Activated T-cell treated with anti-CD3 and anti-CD28 coated beads for 4 hours (primary cell): ENCODE measurements at regions not wholly inside any gene's neighbourhood (a gene's known extent, or its start where the extent isn't known, plus 50 kb on each side); places are given as distances from the start of the nearest gene placed in this dataset.
"Not testable (repeated sequence)": the region's sequence is repeated elsewhere in the genome, so short reads cannot be mapped to it uniquely, and the experiment has no call there.

Experiments
- DNase-seq: peaks from one replicate; pipeline ENCODE4 v3.0.0-alpha.2; 2020

- no peak for DNase-seq
These were observed 478.1 kb upstream of the MAP2 start for GRCh38 chr2:208945719-208946256.

- no peak for DNase-seq
These were observed 475.8 kb upstream of the MAP2 start for GRCh38 chr2:208948073-208948472.

GRCh38 chr2:208970070-208970469, 453.8 kb upstream of the MAP2 start:
- no peak for DNase-seq

DNA sequence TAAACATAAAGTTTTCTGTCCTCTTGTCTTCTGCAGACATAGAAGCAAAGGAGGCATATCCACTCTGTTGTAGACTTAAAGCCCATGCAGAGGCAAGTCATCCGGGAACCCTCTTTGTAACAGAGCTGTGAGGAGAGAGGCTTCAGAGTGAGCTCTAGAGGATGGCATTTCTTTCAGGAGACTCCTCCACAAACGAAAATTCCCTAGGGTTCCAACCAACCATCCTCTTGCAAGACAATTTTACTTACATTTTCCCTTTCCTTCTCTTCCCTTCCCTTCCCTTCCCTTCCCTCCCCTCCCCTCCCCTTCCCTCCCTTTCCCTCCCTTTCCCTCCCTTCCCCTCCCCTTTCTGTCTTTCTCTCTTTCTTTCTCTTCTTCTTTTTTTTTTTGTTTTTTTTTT, 446.3 kb upstream of the MAP2 start:
- no peak for DNase-seq

DNA sequence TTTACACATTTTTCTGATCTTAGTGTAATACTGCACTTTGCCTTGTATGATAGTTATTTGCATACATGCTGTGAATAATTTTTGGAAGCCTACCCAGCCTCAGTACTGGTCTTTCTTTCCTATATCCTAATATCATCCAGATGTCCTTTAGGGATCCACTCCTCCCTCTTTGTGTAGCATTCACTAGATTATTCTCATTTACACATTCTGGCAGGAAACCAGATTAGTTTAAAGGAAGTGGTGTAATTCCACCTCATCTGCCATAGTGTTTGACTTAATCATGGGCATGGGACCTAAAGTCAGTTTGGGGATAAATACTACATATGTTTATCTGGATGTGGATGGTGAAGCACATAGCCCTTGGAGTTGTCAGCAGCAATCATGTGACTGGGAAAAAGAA, 444.9 kb upstream of the MAP2 start:
- no peak for DNase-seq

GRCh38 chr2:208980321-208980720, 443.5 kb upstream of the MAP2 start:
- DNase-seq, result no peak

GRCh38 chr2:208982831-208983230, 441.0 kb upstream of the MAP2 start:
- no peak for DNase-seq

DNA sequence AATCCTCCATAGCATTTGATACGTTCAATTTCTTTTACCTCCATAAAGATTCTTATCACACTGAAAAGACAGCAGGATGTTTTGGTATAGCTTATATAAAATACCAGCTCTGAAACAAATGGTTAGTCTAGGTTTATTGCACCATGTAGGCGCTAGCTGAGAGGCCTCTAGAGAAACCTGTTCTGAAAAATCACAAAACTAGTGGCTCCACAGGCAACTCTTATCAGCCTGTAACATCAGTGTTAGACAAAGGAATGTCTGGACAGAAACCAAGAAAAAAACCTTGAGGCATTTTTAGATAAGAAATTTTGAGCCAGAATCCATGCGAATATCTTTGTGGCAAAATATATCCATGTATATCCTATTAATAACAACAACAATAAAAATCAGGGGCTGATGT, 440.4 kb upstream of the MAP2 start:
- no peak for DNase-seq

GRCh38 chr2:208984376-208985090, 439.3 kb upstream of the MAP2 start:
- DNase-seq, result no peak

- no peak for DNase-seq
These were observed 438.2 kb upstream of the MAP2 start for GRCh38 chr2:208985644-208986043.

DNA sequence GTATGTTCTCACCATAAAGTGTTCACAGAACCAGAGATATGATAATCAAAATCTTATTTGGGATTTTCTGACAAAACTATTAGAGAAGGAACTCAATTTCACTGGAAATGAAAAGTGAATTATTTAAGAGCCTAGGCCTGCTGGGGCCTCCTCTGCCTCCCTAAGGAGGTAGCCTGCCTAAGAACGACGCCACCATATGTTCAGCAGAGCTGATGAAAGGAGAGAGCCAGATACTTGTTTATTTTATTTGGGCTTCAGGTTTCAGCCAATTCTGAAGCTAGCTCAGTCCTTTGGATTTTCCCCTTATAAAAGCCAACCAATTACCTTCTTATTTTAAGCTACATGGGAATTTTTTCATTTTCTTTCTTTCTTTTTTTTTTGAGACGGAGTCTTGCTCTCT, 433.1 kb upstream of the MAP2 start:
- DNase-seq, result no peak

DNA sequence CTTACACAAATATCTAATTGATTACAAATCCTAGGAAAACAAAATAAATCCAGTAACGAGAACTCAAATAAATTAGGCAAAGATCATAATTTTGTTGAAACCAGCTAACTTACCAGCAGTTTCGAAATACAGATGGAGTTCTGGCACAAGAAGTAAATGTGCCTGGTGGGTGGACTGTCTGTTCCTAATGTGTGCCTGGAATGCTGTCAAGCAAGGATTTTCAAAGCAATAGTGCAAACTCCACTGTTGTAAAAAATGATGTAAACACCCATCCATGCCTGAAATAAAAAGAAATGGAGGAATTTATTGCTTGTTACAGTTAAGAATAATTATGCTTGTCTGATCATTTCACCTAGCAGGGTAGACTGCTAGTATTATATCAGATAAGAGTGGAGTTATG, 423.9 kb upstream of the MAP2 start:
- DNase-seq, result no peak

DNA sequence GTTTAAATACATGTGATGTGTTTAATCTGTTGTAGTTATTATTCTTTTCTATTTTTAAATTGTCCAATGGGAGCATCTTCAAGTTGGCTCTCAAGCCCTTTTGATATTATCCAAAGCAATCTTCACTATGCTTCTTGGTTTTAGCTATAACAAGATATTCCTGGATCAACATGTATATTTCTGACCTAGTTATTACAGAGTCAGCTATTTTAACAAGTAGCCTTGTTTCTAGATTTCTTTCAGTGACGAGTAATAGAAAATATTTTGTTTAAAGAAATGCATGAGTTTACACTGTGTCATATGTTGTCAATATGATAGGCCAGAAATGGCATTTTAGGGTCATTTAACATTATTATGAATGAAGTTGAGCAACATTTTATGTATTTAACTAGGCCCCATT, 421.8 kb upstream of the MAP2 start:
- DNase-seq, result no peak

DNA sequence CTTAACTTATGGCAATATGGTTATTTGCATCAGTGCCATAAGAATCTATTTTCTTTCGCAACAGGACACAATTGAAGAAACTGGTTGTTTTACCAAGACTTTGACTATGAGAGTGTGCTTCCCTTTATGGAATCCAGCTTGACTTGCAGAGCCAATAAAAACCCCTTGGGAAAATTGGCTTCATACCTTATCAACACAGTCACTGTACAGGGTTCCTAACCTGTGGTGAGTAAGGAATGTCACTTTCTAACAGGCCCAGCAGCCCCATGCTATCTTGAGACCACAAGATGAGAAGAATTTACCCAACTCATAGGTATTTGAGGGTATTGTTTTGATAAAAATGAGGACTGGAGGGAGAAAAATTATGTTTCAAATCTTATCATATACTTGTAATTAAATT, 418.5 kb upstream of the MAP2 start:
- DNase-seq, result no peak

GRCh38 chr2:209008636-209009287, 415.1 kb upstream of the MAP2 start:
- DNase-seq, result no peak

- DNase-seq, result not testable (repeated sequence)
These were observed 405.2 kb upstream of the MAP2 start for GRCh38 chr2:209018633-209019032.

DNA sequence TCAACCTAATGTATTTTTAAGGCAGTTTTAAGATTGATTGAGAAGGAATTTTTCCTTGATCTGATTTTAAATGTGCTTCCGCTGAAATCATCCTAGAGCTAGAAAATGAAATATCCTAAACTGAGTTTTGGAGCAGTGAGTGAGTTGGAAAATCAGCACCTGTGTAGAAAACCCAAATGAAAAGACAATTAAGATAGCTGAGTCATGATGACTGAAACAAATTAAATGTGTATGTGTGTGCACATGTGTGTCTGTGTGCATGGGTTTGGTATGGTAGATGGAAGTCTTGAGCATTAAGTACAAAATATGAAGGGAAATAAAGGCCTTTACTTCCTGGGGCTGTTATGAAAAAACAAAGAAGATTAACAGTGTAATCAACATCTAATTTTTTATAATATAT, 394.6 kb upstream of the MAP2 start:
- no peak for DNase-seq

GRCh38 chr2:209044307-209044706, 379.5 kb upstream of the MAP2 start:
- no peak for DNase-seq

DNA sequence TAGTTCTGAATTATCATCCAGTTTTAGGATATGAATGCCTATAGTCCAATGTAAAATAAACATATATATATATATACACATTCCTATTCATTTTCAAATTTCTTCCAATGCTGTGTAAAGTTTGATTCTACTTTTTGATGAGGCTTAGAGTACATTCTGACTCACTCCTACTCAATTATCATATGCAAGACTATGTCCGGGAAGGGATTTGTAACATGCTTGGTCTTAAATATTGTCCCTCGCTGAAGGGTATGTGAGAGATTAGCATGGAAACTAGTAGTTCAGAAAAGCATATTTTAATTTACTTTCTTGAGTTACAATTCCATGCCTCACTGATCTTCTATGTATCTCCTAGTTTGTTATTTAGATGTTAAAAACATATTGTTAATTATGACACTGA, 377.7 kb upstream of the MAP2 start:
- DNase-seq, result no peak

DNA sequence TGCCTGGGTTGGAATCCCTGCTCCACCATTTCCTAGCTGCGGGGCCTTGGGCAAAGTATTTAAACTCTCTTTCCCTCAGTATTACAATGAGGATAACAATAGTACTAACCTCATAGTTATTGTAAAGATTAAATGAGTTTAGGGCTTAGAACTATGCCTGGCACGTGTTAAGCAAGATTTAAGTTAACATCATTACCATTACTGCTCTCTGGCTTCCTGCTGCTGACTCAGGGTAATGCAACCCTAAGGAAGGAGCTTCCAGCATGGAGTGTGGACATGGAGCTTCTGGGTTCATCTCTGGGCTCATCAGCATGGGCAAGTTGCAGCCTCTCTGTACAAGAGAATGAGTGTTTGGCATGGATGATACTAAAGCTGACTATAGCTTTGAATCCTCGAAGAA, 374.2 kb upstream of the MAP2 start:
- DNase-seq, result no peak

DNA sequence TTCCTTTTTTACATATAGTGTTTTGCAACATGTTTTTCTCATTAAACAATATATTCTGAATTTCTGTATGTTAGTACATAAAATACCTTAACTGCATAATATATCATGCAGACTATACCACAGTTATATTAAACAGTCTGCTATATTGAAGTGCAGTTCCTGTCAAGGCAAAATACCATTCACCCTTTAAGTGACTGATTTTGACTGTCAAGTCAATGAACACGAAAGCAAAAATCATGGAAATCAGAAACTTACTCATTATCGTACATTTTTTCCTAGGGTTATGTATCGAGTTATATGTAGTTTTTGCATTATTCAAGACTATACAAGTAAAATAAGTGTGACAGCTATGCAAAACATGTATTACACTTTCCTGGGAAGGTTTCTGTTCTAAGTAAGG, 361.6 kb upstream of the MAP2 start:
- DNase-seq, result no peak

GRCh38 chr2:209070262-209070661, 353.6 kb upstream of the MAP2 start:
- DNase-seq, result no peak

- DNase-seq, result no peak
These were observed 350.7 kb upstream of the MAP2 start for GRCh38 chr2:209073151-209073550.

- no peak for DNase-seq
These were observed 349.1 kb upstream of the MAP2 start for GRCh38 chr2:209074711-209075110.

DNA sequence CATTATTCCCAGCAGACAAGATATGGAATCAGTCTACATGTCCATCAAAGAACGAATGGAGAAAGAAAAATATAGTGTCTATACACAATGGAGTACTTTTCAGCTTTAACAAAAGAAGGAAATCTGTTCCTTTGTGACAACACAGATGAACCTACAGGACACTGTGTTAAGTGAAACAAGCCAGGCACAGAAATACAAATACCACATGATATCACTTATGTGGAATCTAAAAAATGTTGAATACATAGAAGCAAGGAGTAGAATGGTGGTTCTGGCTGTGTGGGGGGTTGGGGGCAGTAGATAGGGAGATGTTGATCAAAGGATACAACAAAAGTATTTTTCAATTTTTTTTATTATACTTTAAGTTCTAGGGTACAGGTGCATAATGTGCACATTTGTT, 347.7 kb upstream of the MAP2 start:
- no peak for DNase-seq
